NCI-H226 (cell line): ENCODE measurements at regions not wholly inside any gene's neighbourhood (a gene's known extent, or its start where the extent isn't known, plus 50 kb on each side); places are given as distances from the start of the nearest gene placed in this dataset.
"Not testable (repeated sequence)": the region's sequence is repeated elsewhere in the genome, so short reads cannot be mapped to it uniquely, and the experiment has no call there.

ENCODE experiments used
- DNase-seq: peaks from one replicate; pipeline ENCODE4 v3.0.0-alpha.2; 2015

DNA sequence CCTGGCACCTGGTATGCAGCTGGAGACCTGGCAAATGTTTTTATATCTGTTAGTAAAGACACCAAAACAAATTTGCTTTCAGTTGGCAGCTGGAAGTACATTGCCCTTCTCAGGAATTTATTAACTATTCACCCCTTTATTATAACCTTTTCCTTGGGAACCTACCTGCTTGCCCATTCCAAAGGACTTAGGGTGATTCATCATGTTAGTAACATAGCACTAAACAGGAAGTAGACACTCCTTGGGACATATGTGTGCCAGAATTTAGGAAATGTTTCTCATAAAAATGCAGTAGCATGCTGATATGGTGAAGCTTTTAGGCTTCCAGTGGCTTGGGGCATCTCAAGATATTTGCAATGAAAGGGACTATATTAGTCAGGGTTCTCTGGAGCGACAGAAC lies 184.2 kb downstream of the DMAC1 start:
- DNase-seq = no peak

GRCh38 chr9:7613931-7614330 lies 185.6 kb downstream of the DMAC1 start:
- no peak for DNase-seq

GRCh38 chr9:7608261-7608660 lies 191.3 kb downstream of the DMAC1 start:
- no peak for DNase-seq

GRCh38 chr9:7607421-7607820 lies 192.2 kb downstream of the DMAC1 start:
- no peak for DNase-seq

DNA sequence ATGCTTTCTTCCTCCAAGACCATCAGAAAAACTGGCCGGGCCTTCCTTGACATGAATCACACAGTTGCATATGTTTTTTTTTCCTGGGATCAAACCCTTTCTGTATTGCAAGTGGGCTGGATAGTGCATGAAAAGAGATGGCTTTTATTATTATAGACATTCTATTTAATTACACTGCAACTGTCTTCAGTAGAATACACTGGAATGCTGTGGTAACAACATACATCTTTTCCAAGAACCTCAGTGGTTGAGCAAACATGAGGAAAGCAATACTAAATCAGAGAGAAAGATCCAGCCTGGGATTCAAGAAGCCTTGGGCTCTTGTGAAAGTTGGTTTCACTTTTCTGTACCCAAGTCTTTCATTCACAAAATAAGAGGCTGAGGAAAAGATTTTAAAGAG lies 193.0 kb downstream of the DMAC1 start:
- no peak for DNase-seq

GRCh38 chr9:7601739-7602138 lies 197.8 kb downstream of the DMAC1 start:
- no peak for DNase-seq

DNA sequence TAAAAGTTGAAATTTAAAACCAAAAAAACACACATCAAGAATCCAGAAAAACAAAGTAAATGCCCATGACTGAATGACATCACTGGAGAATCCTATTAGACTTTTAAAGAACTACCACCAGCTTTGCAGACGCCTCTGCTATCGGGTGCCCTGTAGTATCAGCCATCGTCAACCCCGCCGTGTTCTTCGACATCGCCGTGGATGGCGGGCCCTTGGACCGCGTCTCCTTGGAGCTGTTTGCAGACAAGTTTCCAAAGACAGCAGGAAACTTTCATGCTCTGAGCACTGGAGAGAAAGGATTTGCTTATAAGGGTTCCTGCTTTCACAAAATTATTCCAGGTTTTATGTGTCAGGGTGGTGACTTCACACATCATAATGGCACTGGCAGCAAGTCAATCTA lies 201.9 kb downstream of the DMAC1 start:
- no peak for DNase-seq

GRCh38 chr9:7592321-7593316 lies 207.0 kb downstream of the DMAC1 start:
- DNase-seq = no peak

GRCh38 chr9:7591501-7591900 lies 208.1 kb downstream of the DMAC1 start:
- no peak for DNase-seq

- no peak for DNase-seq
These were observed 219.0 kb downstream of the DMAC1 start for GRCh38 chr9:7580568-7580967.

DNA sequence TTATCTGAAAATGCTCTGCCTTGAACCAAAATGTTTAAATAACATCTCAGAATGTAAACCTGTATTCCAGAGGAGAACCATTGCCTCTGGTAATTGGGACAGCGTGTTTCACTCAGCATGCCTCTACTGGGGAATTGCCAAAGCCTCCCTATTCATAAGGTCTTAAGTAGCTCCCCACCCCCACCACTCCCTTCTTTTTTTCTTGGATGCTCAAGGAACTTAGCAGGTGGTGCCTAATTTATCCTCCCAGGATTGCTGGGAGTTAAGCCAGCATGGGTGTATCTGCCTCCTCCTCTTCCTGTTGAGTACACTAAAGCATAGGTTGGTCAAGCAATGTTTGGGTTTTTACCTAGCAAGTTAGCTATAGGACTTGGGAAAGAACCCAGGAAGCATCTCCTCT lies 220.2 kb downstream of the DMAC1 start:
- DNase-seq = no peak

DNA sequence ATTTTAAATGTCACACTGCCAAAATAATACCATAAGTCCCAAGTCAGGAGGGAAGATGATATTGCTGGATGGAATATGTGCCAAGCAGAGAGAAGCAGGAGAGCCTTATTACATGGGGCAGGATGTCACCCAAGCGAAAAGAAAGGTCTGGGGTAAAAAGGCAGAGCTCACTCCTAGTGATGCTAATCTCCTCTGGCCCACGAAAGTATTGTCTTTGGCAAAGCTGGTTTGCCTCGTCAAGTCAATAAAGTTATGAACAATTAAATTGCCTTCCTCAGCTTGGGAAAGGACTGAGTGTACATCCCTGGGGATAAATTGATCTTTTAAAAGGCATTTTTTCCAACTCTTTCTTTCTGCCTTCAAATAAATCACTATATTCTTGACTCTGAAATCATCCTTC lies 220.6 kb downstream of the DMAC1 start:
- DNase-seq = no peak

GRCh38 chr9:7570107-7570720 lies 229.4 kb downstream of the DMAC1 start:
- DNase-seq = peak; percentile 6

GRCh38 chr9:7567687-7568086 lies 231.9 kb downstream of the DMAC1 start:
- DNase-seq = no peak

GRCh38 chr9:7561527-7562080 lies 238.0 kb downstream of the DMAC1 start:
- no peak for DNase-seq

DNA sequence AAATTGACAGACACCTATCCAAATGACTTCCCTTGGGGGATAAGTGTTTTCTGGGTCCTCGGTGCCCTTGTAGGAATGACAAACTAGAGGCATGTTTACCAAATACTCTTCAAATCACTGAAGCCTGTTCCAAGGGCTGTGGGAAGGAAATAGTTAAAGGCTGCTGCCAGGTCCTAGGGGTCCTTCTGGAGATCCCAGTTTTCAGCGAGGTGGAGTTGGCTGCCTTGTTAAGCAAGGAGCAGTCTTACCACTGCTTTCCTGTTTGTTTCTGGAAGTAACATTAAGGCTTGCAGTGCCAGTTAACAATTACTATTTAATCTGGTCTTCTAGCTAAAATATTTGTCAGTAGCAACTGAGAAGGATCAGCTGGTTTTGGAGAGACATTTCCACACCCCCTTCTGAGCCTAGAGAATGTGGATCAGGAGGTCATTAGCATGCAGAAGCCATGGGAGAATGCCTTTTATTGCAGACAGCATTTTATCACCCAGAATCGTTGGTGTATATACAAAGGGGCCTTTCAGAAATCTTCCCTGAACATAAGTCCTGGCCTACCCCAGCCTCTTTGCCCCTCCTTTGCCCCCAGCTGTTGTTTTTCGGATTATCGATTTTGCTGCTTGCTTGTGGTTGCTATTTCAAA lies 238.8 kb downstream of the DMAC1 start:
- DNase-seq = no peak

DNA sequence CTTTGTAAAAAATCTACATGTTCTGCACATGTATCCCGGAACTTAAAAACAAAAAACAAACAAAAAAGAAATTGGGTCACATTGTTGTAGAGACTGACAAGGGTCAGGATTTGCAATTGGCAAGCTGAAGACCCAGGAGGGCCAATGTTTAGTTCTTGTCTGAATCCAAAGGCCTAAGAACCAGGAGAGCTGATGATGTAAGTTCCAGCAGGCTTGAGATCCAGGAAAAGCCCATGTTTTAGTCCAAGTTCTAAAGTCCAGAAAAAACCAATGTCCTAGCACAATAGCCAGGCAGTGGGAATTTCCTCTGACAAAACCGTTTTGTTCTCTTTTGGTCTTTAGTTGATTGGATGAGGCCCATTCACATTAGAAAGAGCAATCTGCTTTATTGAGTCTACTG lies 244.9 kb downstream of the DMAC1 start:
- DNase-seq = no peak

- not testable (repeated sequence) for DNase-seq
These were observed 246.9 kb downstream of the DMAC1 start for GRCh38 chr9:7552706-7553105.

GRCh38 chr9:7549249-7549648 lies 250.3 kb downstream of the DMAC1 start:
- DNase-seq = no peak

DNA sequence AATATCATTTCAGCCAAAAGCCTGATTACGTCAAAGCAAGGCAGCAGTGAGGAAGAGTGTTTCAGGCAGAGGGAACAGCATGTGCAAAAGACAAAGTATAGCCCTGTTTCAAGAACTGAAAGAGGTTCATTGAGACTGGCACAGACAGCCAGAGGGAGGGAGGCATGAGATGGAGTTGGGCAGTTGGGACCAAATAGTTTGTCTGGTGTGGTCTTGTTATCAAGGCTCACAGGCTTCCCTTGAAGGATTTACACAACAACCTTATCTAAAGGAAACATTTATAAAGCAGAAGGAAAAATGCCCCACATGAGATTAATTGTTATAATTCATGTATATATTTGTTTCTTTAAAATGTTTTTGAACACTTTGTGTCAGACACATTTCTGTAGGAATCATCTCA lies 253.3 kb downstream of the DMAC1 start:
- DNase-seq = no peak

DNA sequence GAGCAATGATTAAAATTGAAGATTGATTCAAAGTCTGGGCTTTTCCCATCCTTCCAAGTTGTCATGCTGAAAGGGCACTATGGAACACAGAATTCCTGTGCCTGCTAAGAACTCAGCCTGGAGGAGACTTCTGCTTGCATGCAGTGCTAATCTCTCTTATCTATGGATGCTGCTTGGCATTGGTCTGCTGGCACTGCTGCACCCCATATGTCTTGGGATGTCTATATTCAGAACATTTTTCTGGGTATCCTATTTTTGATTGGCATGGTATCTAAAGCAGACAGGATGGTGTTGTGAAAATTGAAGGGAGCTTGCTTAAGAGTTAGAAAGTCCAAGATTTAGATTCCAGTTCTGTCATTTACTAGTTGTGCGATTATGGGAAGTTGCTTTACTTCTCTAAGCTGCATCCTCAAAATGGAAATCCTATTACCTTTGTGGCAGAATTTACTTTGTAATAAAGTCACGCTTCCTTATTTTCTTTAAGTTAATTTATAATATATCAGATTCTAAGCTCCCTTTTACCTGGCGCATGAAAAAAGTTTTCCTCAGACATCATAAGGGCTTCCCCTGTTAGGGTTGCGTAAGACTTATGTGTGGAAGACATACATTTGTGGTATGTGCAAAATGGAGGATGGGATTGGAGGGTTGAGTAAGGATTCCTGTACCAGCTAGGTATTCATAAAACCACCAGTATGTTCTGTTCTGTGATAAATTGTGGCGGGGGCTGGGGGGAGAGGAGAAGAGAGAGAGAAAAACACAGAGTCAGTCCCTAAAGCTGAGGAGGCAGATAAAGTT lies 254.0 kb downstream of the DMAC1 start:
- no peak for DNase-seq

DNA sequence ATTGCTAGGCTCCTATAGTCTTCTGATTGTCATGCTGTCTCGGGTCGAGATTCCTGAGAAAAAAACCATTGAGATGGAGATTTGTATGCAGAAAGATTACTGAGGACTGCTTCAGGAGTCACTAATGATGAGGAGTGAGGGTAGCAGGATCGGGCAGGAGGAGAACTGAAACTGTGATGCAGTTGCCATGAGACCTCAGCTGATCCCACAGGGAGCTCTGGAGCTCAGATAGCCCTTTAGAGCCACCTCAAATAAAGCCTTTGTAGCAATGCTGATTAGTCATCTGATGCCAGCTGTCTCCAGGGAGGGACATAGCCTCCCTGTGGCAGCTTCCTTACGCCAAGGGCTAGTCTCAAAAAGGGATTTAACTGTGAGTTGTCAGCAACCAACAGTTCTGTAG lies 256.9 kb downstream of the DMAC1 start:
- no peak for DNase-seq

DNA sequence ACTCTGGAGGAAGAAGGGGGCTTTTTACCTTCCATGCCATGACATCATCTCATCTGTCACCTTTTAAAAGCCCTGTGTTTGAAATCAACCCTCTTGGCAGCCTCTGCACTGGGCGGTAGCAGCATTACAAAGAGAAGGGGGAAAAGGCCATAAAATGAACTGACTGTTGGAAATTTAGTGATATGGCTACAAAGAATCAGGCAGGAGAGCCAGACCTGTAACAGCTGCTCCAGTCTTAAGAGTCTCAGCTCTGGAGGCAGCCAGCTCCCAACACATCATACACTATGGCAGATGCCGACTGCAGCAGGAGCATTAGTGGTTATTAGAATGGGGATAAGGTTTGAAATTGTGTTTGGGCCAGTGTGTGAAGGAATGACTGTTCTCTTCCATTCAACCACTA lies 257.5 kb downstream of the DMAC1 start:
- no peak for DNase-seq
